Neural progenitor cell (in vitro differentiated cells): ENCODE measurements at regions not wholly inside any gene's neighbourhood (a gene's known extent, or its start where the extent isn't known, plus 50 kb on each side); places are given as distances from the start of the nearest gene placed in this dataset.

Source experiments
- CTCF ChIP-seq: fragments of 200-600 bp; sonication (generic); IDR thresholded peaks from 2 replicates; pipeline ENCODE4 v1.5.1; 2017; ENCODE audit warnings: antibody characterized with exemption, mild to moderate bottlenecking
- EZH2 ChIP-seq: fragments of 200-600 bp; sonication (generic); IDR thresholded peaks from 2 replicates; pipeline ENCODE4 v1.6.1; 2017; ENCODE audit warnings: antibody characterized with exemption, mild to moderate bottlenecking, moderate library complexity
- EZH2phosphoT487 ChIP-seq: fragments of 200-600 bp; sonication (generic); IDR thresholded peaks from 2 replicates; pipeline ENCODE4 v1.6.1; 2017; ENCODE audit warnings: antibody characterized with exemption

DNA sequence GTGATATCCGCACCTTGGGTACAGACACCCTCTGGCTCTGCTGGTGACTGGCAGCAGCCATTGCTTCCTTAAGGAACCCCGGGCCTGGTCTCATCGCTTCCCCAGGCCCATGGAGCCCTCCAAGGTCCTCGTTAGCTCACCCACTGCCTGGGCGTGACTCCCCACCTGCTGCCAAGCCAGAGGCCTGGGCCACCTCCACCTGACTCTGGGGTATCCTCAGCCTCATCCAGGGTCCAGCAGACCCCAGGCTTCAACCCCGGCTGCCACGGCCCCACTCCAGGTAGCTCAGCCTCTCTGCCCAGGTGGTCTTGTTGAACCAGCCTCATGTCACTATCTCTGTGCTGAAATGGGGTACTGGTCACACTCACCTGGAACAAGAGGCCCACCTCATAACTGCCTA, 337.9 kb downstream of the BRD1 start:
- TF ChIP-seq CTCF (no peak), EZH2phosphoT487 (no peak), EZH2 (no peak)
